ENCODE measurements at regions not wholly inside any gene's neighbourhood (a gene's known extent, or its start where the extent isn't known, plus 50 kb on each side); places are given as distances from the start of the nearest gene placed in this dataset.

DNA sequence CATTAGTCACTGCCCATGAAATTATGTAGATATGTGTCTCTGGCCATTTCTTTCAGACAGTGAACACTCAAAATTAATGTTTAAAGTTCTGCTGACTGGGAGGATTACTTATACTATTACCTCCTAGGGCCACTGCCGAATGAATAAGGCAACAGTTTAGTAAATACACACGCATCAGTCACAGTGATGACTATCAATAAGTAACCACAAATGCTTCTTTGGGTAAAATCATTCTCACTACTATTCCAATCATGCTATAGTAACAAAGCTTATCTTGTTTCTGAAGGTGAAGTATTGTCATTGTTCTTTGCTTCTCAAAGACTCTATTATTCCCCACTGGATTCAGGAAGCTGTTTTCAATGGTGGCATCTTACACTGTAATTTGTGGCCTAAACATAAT lies 478.8 kb downstream of the EPHA3 start:
- TF ChIP-seq, protein P1, sequence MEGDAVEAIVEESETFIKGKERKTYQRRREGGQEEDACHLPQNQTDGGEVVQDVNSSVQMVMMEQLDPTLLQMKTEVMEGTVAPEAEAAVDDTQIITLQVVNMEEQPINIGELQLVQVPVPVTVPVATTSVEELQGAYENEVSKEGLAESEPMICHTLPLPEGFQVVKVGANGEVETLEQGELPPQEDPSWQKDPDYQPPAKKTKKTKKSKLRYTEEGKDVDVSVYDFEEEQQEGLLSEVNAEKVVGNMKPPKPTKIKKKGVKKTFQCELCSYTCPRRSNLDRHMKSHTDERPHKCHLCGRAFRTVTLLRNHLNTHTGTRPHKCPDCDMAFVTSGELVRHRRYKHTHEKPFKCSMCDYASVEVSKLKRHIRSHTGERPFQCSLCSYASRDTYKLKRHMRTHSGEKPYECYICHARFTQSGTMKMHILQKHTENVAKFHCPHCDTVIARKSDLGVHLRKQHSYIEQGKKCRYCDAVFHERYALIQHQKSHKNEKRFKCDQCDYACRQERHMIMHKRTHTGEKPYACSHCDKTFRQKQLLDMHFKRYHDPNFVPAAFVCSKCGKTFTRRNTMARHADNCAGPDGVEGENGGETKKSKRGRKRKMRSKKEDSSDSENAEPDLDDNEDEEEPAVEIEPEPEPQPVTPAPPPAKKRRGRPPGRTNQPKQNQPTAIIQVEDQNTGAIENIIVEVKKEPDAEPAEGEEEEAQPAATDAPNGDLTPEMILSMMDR (IDR thresholded peaks at IDR 0.05), result no peak
- TF ChIP-seq MAX (CRISPR knock-in tag; IDR thresholded peaks at IDR 0.05) (no peak), SMAD3 (CRISPR knock-in tag; IDR thresholded peaks at IDR 0.05; ENCODE audit: borderline replicate concordance) (no peak), ATF2 (CRISPR knock-in tag; IDR thresholded peaks at IDR 0.05; ENCODE audit: borderline replicate concordance, low read depth) (no peak), ZBTB21 (CRISPR knock-in tag; IDR thresholded peaks at IDR 0.05; ENCODE audit: borderline replicate concordance) (no peak), ATF1 (CRISPR knock-in tag; IDR thresholded peaks at IDR 0.05) (no peak), CREB1 (CRISPR knock-in tag; IDR thresholded peaks at IDR 0.05) (no peak), USF2 (CRISPR knock-in tag; IDR thresholded peaks at IDR 0.05) (no peak), HMGXB4 (CRISPR knock-in tag; IDR thresholded peaks at IDR 0.05) (no peak), ZNF138 (CRISPR knock-in tag; conservative IDR thresholded peaks at IDR 0.05) (no peak), ERG (CRISPR knock-in tag; IDR thresholded peaks at IDR 0.05) (no peak)
- TF ChIP-seq, protein P2, sequence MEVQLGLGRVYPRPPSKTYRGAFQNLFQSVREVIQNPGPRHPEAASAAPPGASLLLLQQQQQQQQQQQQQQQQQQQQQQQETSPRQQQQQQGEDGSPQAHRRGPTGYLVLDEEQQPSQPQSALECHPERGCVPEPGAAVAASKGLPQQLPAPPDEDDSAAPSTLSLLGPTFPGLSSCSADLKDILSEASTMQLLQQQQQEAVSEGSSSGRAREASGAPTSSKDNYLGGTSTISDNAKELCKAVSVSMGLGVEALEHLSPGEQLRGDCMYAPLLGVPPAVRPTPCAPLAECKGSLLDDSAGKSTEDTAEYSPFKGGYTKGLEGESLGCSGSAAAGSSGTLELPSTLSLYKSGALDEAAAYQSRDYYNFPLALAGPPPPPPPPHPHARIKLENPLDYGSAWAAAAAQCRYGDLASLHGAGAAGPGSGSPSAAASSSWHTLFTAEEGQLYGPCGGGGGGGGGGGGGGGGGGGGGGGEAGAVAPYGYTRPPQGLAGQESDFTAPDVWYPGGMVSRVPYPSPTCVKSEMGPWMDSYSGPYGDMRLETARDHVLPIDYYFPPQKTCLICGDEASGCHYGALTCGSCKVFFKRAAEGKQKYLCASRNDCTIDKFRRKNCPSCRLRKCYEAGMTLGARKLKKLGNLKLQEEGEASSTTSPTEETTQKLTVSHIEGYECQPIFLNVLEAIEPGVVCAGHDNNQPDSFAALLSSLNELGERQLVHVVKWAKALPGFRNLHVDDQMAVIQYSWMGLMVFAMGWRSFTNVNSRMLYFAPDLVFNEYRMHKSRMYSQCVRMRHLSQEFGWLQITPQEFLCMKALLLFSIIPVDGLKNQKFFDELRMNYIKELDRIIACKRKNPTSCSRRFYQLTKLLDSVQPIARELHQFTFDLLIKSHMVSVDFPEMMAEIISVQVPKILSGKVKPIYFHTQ (CRISPR knock-in tag; IDR thresholded peaks at IDR 0.05), result no peak
- TF ChIP-seq, protein P3, sequence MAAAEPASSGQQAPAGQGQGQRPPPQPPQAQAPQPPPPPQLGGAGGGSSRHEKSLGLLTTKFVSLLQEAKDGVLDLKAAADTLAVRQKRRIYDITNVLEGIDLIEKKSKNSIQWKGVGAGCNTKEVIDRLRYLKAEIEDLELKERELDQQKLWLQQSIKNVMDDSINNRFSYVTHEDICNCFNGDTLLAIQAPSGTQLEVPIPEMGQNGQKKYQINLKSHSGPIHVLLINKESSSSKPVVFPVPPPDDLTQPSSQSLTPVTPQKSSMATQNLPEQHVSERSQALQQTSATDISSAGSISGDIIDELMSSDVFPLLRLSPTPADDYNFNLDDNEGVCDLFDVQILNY (CRISPR knock-in tag; IDR thresholded peaks at IDR 0.05), result no peak
- TF ChIP-seq, protein P4, sequence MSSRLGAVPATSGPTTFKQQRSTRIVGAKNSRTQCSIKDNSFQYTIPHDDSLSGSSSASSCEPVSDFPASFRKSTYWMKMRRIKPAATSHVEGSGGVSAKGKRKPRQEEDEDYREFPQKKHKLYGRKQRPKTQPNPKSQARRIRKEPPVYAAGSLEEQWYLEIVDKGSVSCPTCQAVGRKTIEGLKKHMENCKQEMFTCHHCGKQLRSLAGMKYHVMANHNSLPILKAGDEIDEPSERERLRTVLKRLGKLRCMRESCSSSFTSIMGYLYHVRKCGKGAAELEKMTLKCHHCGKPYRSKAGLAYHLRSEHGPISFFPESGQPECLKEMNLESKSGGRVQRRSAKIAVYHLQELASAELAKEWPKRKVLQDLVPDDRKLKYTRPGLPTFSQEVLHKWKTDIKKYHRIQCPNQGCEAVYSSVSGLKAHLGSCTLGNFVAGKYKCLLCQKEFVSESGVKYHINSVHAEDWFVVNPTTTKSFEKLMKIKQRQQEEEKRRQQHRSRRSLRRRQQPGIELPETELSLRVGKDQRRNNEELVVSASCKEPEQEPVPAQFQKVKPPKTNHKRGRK (CRISPR knock-in tag; IDR thresholded peaks at IDR 0.05; ENCODE audit: borderline replicate concordance), result no peak

Measured in WTC11 (cell line).